GM12875 (cell line): ENCODE measurements at regions not wholly inside any gene's neighbourhood (a gene's known extent, or its start where the extent isn't known, plus 50 kb on each side); places are given as distances from the start of the nearest gene placed in this dataset.

Experiments used
- H3K4me3 ChIP-seq: one replicate; pipeline ENCODE4 v1.5.1; 2011; ENCODE audit warnings: low read depth, low read length, control low read depth
- CTCF ChIP-seq: IDR thresholded peaks from 2 replicates; pipeline ENCODE4 v1.5.1; 2011; ENCODE audit warnings: low read depth, mild to moderate bottlenecking, control low read depth, inconsistent platforms, low read length, moderate library complexity, borderline replicate concordance; ENCODE audit not compliant: insufficient read depth

GRCh38 chr18:44516450-44516849, 164.2 kb upstream of the SETBP1 start:
- no peak for TF ChIP-seq CTCF
- H3K4me3 ChIP-seq: no peak overlapping the region

GRCh38 chr18:44517136-44517535, 163.6 kb upstream of the SETBP1 start:
- H3K4me3 ChIP-seq: no peak overlapping the region
- TF ChIP-seq CTCF: no peak

GRCh38 chr18:44518091-44518615, 162.5 kb upstream of the SETBP1 start:
- TF ChIP-seq CTCF: no peak
- H3K4me3 ChIP-seq: no peak overlapping the region

GRCh38 chr18:44518666-44519065, 162.0 kb upstream of the SETBP1 start:
- TF ChIP-seq CTCF: no peak
- no peak overlapping the region for H3K4me3 ChIP-seq

- H3K4me3 ChIP-seq: no peak overlapping the region
- TF ChIP-seq CTCF: no peak
Observed at GRCh38 chr18:44520981-44521667, 159.6 kb upstream of the SETBP1 start.

- no peak overlapping the region for H3K4me3 ChIP-seq
- TF ChIP-seq CTCF: no peak
Observed at GRCh38 chr18:44521668-44522022, 159.0 kb upstream of the SETBP1 start.

GRCh38 chr18:44526705-44527415, 153.8 kb upstream of the SETBP1 start:
- H3K4me3 ChIP-seq: no peak overlapping the region
- TF ChIP-seq CTCF: no peak
